Pancreas (tissue), 10 donors: ENCODE measurements at regions not wholly inside any gene's neighbourhood (a gene's known extent, or its start where the extent isn't known, plus 50 kb on each side); places are given as distances from the start of the nearest gene placed in this dataset.

Experiments
- ATAC-seq, 4 donors: fragments of 200-7000 bp; cut with Tn5 transposase; one replicate each; pipeline versions ENCODE4 v1.8.0 to v1.9.1; 2020; ENCODE audit warnings: mild to moderate bottlenecking in 4 of 4, moderate library complexity in 4 of 4
- DNase-seq, 6 donors: peaks; one replicate each; pipeline ENCODE4 v3.0.0-alpha.2; 2020
- FAIRE-seq: peaks from 2 replicates; lab custom pipeline; 2012; peaks lifted over from hg19 to GRCh38; lab: Jason Lieb, UNC
- H3K27ac ChIP-seq, 4 donors: fragments of 200-600 bp; sonication (generic); 1 replicate in 3 of 4; 2 replicates in 1 of 4; pipeline versions ENCODE4 v1.5.0 to v1.8.0; 2020
- H3K27me3 ChIP-seq, 4 donors: fragments of 200-600 bp; one replicate each; pipeline ENCODE4 v1.8.0; 2021
- H3K36me3 ChIP-seq, 3 donors: fragments of 200-600 bp; sonication (generic) in 1 of 3; one replicate each; pipeline versions ENCODE4 v1.5.0 to v1.8.0; 2020 to 2021
- H3K4me1 ChIP-seq, 3 donors: fragments of 200-600 bp; one replicate each; pipeline ENCODE4 v1.8.0; 2021
- H3K4me3 ChIP-seq, 4 donors: fragments of 200-600 bp; sonication (generic) in 2 of 4; one replicate each; pipeline versions ENCODE4 v1.5.0 to v1.8.0; 2020 to 2021
- H3K9me3 ChIP-seq, 4 donors: fragments of 200-600 bp; one replicate each; pipeline ENCODE4 v1.8.0; 2021
- WGBS, 2 donors: extraction: QIAGEN DNeasy Blood & Tissue Kit; methylation state at CpG; one replicate each; pipeline ENCODE4 v1.1.7; 2013; 5-methylcytosine and 5-hydroxymethylcytosine counted together
- intact Hi-C, 3 donors: fragments of 100-400 bp; cut with DNase I; formaldehyde crosslinking; loops; one replicate each; pipeline versions ENCODE4 v1.11.1 to v1.14.2; 2022
- TF ChIP-seq, protein P1 (sequence below), 4 donors: fragments of 200-600 bp; sonication (generic) in 3 of 4; IDR thresholded peaks; one replicate each; pipeline versions ENCODE4 v1.5.0 to v1.8.0; 2021; ENCODE audit warnings: antibody characterized with exemption in 4 of 4
- donor health status: healthy with polysubstance abuse.
- donor health status: DM: no; HTN: no; CAD: no; lungs with moderate emphysema.
- donor health status: DM: no; HTN: no; CAD: no.
- donor health status: control.
- donor health status: control.
- donor health status: Bipolar disorder and iron deficiency.
- donor health status: DM: yes; HTN: yes; CAD: no.
- donor health status: DM: no; HTN: no; CAD: no.
- donor health status: DM: no; HTN: no; CAD: no.
- donor health status: DM: yes; HTN: yes; CAD: no.

DNA sequence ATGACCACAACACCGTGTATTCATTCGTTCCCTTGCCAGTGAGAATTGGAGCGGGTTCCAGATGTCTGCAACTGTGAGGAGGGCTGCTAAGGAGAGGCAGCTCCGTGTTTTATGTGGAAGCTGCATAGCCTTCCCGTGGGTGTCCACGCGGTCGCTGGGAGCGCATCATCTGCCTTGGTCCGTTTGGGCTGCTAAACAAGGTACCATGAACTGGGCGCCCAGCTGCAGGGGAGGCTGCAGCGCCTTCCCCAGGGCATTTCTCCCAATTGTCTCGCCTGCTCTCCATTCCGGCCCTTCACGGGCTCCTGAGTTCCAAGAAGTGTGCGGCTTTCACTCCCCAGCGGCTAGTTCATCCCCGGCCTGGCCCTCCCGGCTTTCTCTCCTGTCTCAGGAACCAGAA lies 1446.4 kb downstream of the TBC1D22A start:
- no peak for DNase-seq
- ATAC-seq: no peak
- H3K27ac ChIP-seq: no peak overlapping the region
- H3K4me3 ChIP-seq: no peak overlapping the region
- intact Hi-C loops: no loop called here
- TF ChIP-seq, protein P1, sequence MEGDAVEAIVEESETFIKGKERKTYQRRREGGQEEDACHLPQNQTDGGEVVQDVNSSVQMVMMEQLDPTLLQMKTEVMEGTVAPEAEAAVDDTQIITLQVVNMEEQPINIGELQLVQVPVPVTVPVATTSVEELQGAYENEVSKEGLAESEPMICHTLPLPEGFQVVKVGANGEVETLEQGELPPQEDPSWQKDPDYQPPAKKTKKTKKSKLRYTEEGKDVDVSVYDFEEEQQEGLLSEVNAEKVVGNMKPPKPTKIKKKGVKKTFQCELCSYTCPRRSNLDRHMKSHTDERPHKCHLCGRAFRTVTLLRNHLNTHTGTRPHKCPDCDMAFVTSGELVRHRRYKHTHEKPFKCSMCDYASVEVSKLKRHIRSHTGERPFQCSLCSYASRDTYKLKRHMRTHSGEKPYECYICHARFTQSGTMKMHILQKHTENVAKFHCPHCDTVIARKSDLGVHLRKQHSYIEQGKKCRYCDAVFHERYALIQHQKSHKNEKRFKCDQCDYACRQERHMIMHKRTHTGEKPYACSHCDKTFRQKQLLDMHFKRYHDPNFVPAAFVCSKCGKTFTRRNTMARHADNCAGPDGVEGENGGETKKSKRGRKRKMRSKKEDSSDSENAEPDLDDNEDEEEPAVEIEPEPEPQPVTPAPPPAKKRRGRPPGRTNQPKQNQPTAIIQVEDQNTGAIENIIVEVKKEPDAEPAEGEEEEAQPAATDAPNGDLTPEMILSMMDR (IDR thresholded peaks at IDR 0.05): no peak
- peaks cover 0 to 4% (median 0%) of the 10 kb centered on the region in 4 donors for H3K27me3 ChIP-seq
- no peaks in the 10 kb centered on the region for H3K4me1 ChIP-seq
- H3K36me3 ChIP-seq: no peaks in the 10 kb centered on the region
- H3K9me3 ChIP-seq: no peaks in the 10 kb centered on the region
- 71 to 83% methylated on average over 19 of the region's 19 CpGs for WGBS, 2 donors
- FAIRE-seq: no peak

DNA sequence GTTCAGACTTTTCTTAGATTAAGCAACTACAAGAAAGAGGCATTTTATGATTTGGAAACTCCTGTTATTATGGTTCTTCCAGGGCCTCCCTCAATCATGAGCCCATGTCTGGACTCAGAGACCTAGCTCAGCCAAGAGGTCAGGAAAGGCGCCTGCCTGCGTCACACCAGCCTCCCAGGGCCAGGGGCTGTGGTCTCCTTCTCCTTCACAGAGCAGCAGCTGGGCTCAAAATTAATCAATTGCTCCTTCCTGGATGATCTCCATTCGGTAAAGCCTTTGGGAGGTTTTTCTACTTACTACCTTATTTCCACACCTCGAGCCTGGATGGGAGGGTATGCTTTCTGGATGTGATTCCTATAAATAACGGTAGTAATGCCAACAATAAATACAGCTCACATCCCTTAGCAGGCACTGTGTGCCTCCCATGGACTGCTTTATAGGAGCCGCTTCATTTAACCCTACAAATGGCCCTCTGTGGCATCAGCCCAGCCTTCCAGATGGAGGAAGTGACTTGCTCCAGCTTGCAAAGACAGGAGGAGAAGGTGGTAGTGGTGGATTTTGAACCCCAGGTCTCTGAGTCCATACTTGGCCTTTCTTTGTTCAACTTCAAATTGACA lies 1445.6 kb downstream of the TBC1D22A start:
- intact Hi-C loops: no loop called here
- 47 to 66% methylated on average over 6 of the region's 6 CpGs for WGBS, 2 donors
- TF ChIP-seq, protein P1 (IDR thresholded peaks at IDR 0.05): no peak
- no peaks in the 10 kb centered on the region for H3K4me1 ChIP-seq
- H3K9me3 ChIP-seq: no peaks in the 10 kb centered on the region
- peaks cover 0 to 4% (median 0%) of the 10 kb centered on the region in 4 donors for H3K27me3 ChIP-seq
- ATAC-seq (no peak), DNase-seq (no peak), FAIRE-seq (no peak)
- H3K36me3 ChIP-seq: no peaks in the 10 kb centered on the region
- no peak overlapping the region for H3K4me3 ChIP-seq
- no peak overlapping the region for H3K27ac ChIP-seq

DNA sequence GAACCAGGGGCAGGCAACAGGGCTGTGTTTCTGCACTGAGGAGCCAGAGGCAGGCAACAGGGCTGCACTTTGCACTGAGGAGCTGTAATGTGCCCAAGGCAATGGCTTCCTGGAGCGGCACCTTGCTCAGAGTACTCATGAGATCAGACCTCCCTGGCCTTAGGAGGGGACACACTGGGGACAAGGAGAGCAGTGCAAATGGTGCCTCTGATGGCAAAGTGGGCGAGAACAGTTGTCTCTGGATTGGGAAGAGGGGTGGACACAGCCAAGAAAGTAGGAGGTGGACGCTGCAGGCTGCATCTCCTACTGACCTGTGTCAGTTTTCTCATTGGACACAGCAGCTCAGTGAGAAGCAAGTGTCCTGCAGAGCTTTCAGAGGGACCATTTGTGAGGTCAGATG lies 1443.3 kb downstream of the TBC1D22A start:
- ATAC-seq (no peak), DNase-seq (no peak), FAIRE-seq (no peak)
- H3K27ac ChIP-seq: no peak overlapping the region
- 52 to 63% methylated on average over 3 of the region's 3 CpGs for WGBS, 2 donors
- H3K4me1 ChIP-seq: no peaks in the 10 kb centered on the region
- H3K27me3 ChIP-seq: peaks cover 0 to 4% (median 0%) of the 10 kb centered on the region in 4 donors
- H3K9me3 ChIP-seq: no peaks in the 10 kb centered on the region
- H3K4me3 ChIP-seq: no peak overlapping the region
- TF ChIP-seq, protein P1 (IDR thresholded peaks at IDR 0.05): no peak
- intact Hi-C loops: no loop called here
- H3K36me3 ChIP-seq: no peaks in the 10 kb centered on the region

DNA sequence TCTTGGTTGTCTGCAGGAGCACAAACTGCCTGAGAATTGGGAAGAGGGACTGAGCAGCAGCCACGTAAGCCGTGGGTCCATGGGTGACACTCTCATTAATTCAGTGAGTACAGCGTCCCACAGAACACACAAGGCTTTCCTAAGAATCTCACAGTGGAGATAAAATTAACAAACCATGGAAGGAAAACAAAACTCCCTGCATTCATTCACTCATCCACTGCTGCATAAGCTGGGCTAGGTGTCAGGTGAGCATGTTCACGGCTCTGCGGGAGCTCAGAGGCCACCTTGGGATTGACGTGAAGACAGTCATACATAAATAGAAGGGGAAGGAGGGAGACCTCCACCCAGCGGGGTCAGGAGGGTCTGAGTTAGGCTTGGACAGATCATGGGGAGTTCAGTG lies 1442.7 kb downstream of the TBC1D22A start:
- DNase-seq: no peak
- H3K4me3 ChIP-seq: no peak overlapping the region
- H3K36me3 ChIP-seq: no peaks in the 10 kb centered on the region
- 52 to 54% methylated on average over 7 of the region's 7 CpGs for WGBS, 2 donors
- FAIRE-seq: no peak
- no peak overlapping the region for H3K27ac ChIP-seq
- H3K9me3 ChIP-seq: no peaks in the 10 kb centered on the region
- ATAC-seq: no peak
- intact Hi-C loops: no loop called here
- H3K4me1 ChIP-seq: no peaks in the 10 kb centered on the region
- H3K27me3 ChIP-seq: peaks cover 0 to 4% (median 0%) of the 10 kb centered on the region in 4 donors
- TF ChIP-seq, protein P1 (IDR thresholded peaks at IDR 0.05): no peak

DNA sequence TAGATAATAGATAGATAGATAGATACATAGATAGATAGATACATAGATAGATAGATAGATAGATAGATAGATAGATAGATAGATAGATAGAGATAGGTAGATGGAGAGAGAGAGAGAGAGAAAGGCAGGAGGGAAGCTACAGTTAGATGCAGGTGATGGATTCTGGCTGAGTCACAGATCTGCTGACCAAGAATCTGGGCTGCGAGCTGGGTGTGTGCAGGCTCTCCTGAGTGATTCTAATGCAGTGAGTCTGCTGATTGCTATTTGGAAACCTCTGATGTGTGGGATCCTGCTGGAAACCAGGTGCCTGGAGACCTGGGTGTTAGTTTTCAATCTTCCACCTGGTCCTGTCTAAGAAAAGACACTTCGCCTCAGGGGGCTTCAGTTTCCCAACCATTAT lies 1441.8 kb downstream of the TBC1D22A start:
- H3K4me3 ChIP-seq: no peak overlapping the region
- no peak for ATAC-seq
- no peaks in the 10 kb centered on the region for H3K4me1 ChIP-seq
- no peak overlapping the region for H3K27ac ChIP-seq
- no peaks in the 10 kb centered on the region for H3K36me3 ChIP-seq
- 62 to 72% methylated on average over 2 of the region's 2 CpGs for WGBS, 2 donors
- H3K9me3 ChIP-seq: no peaks in the 10 kb centered on the region
- intact Hi-C loops: no loop called here
- peaks cover 0 to 4% (median 0%) of the 10 kb centered on the region in 4 donors for H3K27me3 ChIP-seq
- no peak for FAIRE-seq
- DNase-seq: no peak
- TF ChIP-seq, protein P1 (IDR thresholded peaks at IDR 0.05): no peak
